M059J (cell line): ENCODE measurements at regions not wholly inside any gene's neighbourhood (a gene's known extent, or its start where the extent isn't known, plus 50 kb on each side); places are given as distances from the start of the nearest gene placed in this dataset.
A peak's percentile ranks its signal among the peaks of the same experiment; 100 is the strongest.

Experiments used
- DNase-seq: peaks from one replicate; pipeline ENCODE4 v3.0.0-alpha.2; 2012; ENCODE audit warnings: low read depth

DNA sequence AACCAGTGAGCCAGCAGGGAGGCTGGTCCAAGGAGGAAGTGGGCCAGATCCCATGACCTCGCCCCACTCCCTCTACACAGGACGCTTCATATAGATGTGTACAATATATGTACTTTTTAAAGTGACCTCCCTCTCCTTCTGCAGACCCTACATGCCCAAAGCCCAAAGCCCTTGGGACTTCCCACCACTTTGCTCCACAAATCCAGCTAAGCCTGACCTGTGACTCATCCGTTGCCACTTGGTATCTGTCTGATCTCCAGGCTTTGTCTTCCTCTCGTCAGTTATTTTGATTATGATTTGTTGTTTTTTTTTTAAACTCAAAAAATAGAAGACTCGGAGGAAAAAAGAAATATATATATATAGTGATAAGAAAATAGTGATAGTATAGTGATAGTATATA, 470.8 kb downstream of the KCNJ3 start:
- DNase-seq = no peak

DNA sequence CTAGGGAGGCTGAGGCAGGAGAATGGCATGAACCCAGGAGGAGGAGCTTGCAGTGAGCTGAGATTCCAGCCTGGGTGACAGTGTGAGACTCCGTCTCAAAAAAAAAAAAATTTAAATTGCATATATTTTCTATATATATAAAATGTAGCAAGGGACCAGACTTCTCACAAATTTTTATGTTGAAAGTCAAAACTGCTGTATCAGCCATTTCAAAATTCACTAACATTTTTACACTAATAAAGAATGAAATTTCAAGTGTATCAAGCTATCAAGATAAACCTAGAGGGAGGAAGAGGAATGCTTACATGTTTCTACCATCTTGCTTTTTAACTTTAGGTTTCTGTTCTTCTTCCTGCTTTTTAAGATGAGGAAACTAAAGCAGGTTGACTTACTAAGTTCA, 464.0 kb downstream of the KCNJ3 start:
- DNase-seq = no peak

DNA sequence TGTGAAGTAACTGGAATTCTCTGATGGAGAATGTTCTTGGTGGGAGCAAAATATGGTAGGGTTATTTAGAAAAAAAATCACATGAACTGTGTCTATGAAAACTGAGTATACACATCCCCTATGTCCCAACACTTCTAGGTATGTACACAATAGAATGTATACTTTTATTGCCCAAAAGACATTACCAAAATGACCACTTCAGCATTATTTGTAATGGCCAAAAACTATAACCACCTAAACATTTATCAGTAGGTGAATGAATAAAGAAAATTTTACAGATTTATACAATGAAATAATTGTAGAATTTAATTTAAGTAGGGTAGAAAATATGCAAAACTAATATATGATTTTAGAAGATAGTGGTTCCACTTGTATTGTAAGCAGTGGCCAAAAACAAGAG, 462.8 kb downstream of the KCNJ3 start:
- DNase-seq = no peak

DNA sequence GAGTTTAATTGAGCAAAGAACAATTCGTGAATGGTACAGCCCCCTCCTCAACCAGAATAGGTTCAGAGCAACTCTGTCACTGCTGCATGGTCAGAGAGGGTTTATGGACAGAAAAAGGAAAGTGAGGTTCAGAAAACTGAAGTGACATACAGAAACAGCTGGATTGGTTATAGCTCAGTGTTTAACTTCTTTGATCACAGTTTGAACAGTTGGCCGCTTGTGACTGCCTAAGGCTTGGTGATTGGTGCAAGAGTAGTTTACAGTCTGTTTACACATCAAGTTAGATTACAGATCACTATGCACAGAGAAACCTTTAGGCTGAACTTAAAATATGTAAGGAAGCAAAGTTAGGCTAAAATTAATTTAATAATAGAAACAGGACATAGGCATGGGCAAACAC, 459.2 kb downstream of the KCNJ3 start:
- DNase-seq = no peak

DNA sequence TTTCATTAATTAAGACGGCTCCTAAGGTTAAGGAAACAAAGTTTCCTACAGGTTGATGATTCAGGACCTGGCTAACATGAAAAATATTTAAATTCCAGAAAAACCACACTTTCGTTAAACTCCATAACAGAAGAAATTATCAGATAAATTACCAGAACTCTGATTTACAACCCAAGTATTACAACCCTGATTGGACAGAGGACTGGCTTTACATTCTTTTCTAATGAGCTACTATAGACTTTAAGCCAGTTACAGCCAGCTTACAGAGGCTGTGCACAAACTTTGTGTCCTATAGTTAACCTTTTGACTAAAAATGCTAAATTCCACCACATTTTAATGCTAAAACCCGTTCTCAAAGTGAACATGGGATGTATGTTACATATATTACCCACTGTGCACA, 458.6 kb downstream of the KCNJ3 start:
- no peak for DNase-seq

DNA sequence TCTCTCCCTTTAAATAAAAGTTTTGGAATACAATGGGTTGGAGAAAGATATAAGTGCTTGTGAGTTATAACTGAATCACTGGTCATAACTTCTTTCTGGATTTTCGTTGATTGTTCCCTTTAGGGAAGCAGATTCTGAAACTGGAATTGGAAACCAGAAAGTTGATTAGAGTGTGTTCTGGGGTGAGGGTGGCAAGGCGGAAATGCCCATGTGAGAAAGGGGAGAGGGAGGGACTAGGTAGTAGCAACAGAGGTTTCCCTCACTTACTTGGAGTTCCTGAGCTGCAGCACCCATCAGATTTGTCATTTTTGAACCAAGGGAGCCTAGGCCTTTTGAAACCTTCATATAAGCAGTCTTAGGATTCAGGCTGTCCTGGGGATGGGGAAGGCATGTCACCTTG, 453.4 kb downstream of the KCNJ3 start:
- DNase-seq = no peak

DNA sequence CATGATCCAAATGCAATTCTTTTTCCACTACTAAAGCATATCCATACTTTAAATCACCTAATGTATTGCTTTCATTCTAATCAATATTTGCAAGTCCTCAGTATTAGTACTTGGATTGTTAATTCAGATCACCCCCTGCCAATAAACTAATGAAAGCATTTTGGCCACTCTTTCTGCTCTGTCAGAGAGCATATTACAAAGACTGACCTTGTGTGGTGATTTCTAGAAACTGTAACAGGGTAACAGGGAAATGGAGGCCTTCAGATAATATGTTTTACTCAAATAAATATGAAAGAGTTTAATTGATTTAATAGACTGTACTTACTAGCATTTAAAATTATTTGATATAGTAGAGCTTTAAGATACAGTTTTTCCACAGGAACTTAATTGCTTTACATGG, 453.0 kb downstream of the KCNJ3 start:
- DNase-seq = no peak

DNA sequence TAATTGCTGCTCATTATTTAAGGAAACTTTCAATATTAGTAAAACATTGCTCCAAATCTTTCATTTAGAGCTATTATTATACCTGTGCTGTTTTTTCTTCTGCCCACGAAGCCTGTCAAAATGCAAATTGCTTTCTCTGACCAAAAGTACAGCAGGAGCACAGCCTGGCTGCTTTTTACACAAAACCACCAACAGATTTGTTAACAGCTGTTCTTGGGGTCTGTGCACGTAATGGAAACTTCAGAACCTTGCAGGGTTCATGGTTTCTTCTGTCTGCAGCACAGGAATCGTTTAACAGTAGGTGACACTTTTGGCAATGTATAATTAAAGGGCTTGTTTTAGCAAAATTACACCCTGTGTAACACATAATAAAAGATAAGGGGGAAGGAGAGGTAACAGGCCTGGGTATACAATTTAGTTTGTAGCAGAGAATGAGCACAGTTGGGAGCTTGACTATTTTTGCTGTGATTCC, 447.3 kb downstream of the KCNJ3 start:
- DNase-seq = no peak

DNA sequence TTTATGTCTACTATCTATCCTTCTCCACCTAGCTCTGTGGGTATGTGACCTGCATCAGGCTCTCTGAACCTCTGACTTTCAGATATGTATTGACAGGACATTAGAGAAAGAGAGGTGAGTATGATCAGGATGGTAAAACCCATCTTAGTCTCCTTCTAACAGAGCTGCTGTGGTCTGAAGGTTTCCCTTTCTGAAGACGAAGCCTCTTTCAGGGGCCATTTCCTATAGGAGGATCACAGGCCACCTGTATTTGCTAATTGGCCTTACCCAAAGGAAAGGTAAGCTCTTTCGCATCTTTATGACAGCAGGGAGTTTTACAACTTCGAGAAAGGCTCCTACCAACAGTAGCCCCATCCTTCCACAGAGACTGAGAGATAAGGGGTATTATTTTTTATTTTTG, 442.9 kb downstream of the KCNJ3 start:
- no peak for DNase-seq

DNA sequence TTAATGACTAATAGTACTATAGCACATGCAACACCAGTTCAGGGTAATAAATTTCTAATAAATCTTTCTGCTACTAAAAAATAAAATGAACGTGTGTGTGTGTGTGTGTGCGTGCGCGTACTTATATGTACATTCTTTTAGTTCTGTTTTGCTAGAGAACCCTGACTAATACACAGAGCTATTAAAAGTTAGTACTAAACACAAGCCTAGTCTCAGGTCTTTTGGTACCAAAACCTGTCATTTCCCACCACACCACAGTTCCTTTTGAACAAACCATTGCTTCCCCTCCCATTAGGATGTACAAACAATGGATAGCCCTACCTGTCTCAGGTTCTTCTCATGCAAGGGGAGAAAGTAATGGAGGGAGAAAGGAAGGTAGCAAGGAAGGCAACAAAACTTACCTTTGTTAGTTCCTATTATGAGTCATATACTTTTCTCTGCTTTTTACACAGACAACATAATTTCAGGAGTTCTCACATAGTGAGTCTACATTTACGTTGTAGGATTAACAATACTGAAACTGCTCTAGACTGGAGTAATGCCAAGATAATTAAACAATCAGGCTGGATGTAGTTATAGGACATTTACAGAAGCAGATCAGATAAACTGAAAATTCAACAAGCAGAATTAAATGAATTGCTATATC, 427.2 kb downstream of the KCNJ3 start:
- no peak for DNase-seq

DNA sequence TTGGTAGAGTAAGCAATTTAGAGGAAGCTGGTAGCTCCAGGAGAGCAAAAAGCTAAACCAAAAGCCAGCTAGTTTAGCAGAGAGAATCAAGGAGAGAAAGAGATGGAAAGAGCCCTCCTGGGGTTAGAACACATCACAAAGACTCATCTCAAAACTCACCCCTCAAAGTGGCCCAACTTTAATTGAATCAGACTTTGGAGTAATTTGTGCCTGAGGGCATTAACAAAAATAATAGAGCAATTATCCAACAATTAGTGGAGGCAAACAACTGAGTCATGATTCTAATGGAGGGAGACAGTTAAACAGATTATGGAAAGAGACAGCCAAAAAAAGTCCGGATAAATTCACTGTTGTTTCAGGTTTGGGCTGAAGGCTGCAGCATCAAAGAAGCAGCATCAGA, 417.4 kb downstream of the KCNJ3 start:
- DNase-seq = no peak

DNA sequence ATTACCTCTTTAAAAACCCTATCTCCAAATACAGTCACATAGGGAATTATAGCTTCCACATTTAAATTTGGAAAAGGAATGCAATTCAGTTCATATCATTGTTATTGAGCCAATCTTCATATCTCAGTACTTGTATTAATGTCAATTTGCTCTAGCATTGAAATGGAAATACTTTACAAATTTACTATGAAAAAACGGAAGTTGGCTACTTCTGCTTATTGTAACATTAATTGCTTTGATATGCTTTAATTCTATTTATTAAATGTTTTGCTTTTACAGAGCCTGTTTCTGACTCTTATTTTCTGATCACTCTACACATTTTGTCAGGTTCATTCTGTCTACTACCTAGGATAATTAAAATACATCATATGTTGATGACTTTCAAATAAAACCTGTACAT, 412.6 kb downstream of the KCNJ3 start:
- DNase-seq = no peak

DNA sequence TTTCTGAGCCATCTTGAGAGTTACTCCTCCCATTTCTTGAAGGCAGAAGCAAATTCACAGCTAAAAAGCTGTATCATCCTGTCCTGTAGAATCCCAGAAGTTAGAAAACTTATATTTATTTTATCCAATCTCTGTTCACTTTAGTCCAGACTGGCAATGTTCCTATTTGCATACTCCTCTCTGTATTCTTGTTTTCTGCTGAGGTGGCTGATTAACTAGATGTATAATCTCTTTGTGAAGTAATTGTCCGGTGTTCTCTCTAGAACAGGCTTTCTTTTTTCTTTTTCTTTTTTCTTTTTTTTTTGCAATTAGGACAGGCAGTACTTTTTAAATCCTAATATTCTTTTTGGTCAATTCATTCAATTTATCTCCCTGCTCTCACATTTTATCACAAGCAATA, 411.0 kb downstream of the KCNJ3 start:
- DNase-seq = no peak

DNA sequence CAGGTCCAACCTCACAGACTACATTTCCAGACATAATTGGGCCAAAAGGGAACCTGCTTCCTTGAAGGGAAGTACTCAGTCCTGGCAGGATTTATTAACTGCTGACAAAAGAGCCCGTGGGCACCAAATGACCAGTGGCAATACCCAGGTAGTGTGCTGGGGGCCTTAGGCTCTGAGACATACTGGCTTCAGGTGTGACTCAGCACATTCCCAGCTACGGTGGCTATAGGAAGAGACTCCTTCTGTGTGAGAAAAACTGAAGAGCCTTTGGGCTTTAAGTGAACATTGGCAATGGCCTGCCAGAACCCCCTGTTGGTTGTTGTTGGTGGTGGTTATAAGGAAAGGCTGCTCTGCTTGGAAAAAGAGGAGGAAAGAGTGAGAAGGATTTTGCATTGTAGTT, 401.8 kb downstream of the KCNJ3 start:
- DNase-seq = no peak

DNA sequence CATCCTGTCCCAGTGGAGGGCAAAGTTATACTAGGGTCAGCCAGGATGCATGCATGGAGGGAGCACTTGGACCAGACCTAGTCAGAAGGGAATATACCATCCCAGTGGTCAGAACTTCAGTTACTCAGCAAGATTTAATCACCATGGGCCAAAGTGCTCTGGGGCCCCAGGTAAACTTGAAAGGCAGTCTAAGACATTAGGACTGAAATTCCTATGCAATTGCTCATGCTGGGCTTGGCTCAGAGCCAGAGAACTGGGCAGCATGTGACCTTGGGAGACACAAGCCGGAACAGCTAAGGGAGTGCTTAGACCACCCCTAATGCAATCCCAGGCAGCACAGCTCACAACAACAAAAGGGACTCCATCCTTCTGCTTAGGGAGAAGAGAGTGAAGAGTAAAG, 401.3 kb downstream of the KCNJ3 start:
- DNase-seq = peak; percentile 7

DNA sequence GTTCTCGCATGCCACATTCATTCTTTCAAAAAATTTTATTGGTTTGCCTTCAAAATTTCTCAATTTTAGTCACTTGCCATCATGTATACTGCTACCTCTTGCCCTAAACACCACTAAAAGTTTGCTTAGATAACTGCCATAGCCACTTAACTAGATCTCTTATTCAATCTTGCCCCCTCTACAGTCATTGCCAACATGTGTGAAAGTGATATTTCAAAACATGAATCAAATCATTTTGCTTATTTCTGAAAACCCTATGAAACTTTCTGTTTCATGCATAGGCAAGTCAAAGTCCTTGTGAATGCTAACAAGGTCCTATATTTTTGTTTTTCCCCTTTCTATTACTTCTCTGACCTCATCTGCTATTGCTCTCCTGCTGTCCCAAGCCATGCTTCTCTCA, 397.1 kb downstream of the KCNJ3 start:
- no peak for DNase-seq

DNA sequence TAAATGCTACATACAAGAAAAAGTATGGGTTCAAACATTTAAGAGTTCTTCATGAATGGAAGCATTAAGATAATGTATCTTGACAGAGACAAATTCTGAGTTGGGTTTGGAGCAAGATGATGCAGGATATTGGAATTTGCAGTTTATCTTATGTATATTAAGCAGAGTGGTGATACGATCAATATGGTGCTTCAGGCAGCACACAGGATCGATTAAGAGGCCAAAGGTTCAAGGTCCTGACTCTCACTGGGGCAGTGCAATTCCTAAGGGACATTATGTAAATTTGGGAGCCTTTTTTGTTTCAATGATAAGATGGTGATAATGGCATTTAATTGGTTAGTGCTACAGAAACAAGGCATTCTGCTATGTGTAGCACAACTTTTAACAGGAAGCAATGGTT, 381.9 kb downstream of the KCNJ3 start:
- DNase-seq = no peak

DNA sequence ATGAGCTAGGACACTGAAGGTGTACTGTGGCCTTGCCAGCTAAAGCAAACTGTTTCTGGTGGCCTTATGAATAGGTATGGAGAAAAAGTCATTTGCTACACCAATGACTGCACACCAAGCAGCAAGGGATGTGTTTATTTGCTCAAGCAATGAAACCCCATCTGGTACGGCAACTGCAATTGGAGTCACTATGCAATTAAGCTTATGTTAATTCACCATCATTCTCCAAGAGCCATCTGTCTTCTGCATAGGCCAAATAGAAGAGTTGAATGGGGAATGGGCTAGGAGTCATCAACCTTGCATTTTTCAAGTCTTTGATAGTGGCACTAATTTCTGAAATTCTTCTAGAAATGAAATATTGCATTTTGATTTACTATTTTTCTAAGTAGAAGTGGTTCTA, 372.0 kb downstream of the KCNJ3 start:
- no peak for DNase-seq

DNA sequence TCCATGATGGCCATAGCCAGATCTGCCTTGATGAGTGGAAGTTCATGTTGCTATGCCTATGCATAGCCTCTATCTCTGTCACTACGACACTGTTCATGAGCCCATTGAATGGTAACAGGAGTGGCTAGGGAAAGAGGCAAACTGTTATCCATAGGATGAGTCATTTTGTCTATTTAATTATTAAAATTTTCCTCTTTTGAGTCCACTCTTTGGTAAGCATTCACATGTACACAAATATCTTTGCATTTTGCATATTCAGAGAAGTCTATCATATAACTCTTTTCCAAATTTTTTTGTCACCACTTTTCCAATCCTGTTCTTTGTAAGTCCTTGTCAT, 364.4 kb downstream of the KCNJ3 start:
- no peak for DNase-seq

DNA sequence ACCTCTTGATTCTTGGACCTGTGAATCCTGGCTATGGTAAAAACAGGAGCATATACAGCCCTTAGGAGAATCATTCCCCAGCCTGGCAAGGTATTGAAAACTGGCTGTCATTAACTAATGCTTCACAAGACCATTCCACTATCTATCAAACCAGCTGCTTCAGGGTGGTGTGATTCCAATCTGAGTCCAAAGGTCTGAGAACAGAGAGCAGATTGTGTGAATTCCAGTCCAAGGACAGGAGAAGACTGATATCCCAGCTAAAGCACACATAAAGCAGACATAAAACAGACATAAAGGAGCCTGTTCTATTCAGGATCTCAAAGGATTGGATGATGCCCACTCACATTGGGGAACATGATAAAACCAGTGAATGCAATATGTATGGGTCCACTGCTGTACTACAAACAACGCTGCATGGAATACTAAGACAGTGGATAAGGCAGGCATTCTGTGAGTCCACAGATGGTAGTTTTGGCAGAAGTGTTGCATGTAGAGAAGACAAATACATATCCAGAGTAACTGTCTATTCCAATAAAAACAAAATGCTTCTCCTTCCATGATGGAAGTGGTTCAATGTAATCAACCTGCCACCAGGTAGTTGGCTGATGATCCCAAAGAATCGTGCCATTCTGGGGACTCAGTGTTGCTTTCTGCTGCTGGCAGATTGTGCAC, 363.9 kb downstream of the KCNJ3 start:
- no peak for DNase-seq

DNA sequence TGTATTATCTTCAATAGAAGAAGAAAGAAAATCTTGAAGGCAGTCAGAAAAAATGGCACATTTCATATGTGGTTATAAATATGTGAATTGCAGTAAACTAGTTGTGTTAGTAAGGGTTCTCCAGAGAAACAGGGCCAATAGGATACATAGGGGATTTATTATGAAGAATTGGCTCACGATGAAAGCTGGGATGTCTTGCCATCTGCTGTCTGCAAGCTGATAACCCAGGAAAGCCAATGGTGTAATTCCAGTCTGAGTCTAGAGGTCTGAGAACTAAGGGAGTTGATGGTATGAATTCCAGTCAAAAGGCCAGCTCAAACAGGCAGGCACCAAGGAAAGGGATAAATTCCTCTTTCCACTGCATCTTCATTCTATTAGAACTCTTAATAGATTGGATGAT, 362.4 kb downstream of the KCNJ3 start:
- no peak for DNase-seq

DNA sequence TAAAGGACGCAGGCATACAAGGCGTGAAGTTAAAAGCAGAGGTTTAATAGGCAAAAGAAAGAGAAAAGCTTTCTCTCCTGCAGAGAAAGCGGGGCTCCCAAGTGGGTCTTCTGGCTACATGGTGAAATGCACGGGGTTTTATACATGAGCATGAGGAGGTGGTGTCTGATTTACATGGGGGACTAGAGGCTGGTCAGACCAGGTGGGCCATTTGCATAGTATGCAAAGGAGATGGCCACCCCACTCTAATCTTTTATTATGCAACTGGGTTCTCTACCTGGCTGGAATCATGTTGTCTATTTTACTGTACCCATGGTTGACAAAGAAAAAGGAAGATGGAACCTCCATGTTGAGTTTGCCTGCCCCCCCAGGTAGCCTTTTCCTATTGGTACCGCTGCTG, 356.2 kb downstream of the KCNJ3 start:
- DNase-seq = no peak

DNA sequence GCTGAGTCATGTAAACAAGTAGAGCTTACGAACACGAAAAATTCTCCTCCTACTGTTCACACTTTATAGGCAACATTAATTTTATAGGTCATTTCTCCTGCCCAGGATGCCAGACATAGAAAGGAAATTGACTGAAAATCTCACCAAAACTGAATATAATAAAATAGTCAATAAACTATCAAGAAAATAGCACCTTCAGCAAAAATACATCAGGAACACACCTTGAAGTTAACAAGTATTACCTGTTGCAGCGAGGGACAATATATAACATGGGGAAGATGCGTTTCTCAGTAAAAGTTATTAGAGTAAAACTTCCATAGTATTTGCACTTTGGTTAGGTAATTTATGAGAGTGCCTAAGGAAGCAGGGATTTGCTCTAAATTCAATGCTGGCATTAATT, 344.6 kb downstream of the KCNJ3 start:
- no peak for DNase-seq

DNA sequence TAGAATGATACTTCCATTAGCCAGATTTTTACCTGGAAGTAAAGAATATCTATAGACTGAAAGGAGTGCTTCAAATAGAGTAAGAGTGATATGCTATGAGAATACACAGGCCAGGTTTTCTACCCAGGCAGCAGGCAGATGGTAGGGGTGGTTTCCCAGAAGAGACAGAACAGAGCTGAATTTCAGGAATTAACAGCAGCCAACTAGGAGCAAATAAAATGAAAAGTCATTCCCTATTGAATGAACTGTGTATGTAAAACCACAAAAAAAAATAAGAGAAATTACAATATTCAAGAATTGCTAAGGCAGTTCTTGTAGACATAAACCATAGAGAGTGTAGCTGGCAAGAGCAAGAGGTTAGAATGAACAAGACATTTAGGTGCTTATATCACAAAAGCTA, 336.8 kb downstream of the KCNJ3 start:
- no peak for DNase-seq
